Right lung (tissue), 2 donors: ENCODE measurements at regions not wholly inside any gene's neighbourhood (a gene's known extent, or its start where the extent isn't known, plus 50 kb on each side); places are given as distances from the start of the nearest gene placed in this dataset.

ENCODE experiments used
- DNase-seq, 2 donors: peaks; one replicate each; pipeline ENCODE4 v3.0.0-alpha.2; 2013

GRCh38 chr5:38718771-38719391 lies 126.9 kb upstream of the OSMR start:
- DNase-seq = no peak

- no peak for DNase-seq
Measured at GRCh38 chr5:38719403-38719802, 126.4 kb upstream of the OSMR start.

GRCh38 chr5:38719916-38720315 lies 125.9 kb upstream of the OSMR start:
- DNase-seq = no peak

GRCh38 chr5:38720554-38721361 lies 125.1 kb upstream of the OSMR start:
- no peak for DNase-seq

GRCh38 chr5:38722918-38723317 lies 122.9 kb upstream of the OSMR start:
- DNase-seq = no peak

GRCh38 chr5:38723426-38723825 lies 122.4 kb upstream of the OSMR start:
- DNase-seq = no peak

- no peak for DNase-seq
Measured at GRCh38 chr5:38724301-38725030, 121.3 kb upstream of the OSMR start.

GRCh38 chr5:38725371-38725865 lies 120.4 kb upstream of the OSMR start:
- no peak for DNase-seq

GRCh38 chr5:38726279-38726678 lies 119.5 kb upstream of the OSMR start:
- DNase-seq = no peak

- no peak for DNase-seq
Measured at GRCh38 chr5:38728029-38728428, 117.8 kb upstream of the OSMR start.

- DNase-seq = no peak
Measured at GRCh38 chr5:38731461-38731860, 114.4 kb upstream of the OSMR start.

GRCh38 chr5:38734353-38734752 lies 111.5 kb upstream of the OSMR start:
- no peak for DNase-seq

GRCh38 chr5:38736089-38736488 lies 109.7 kb upstream of the OSMR start:
- DNase-seq = no peak

GRCh38 chr5:38737976-38738375 lies 107.8 kb upstream of the OSMR start:
- no peak for DNase-seq

- no peak for DNase-seq
Measured at GRCh38 chr5:38739011-38739704, 106.7 kb upstream of the OSMR start.

- DNase-seq = no peak
Measured at GRCh38 chr5:38739705-38740045, 106.1 kb upstream of the OSMR start.

- DNase-seq = no peak
Measured at GRCh38 chr5:38742821-38743220, 103.0 kb upstream of the OSMR start.

GRCh38 chr5:38743562-38743961 lies 102.2 kb upstream of the OSMR start:
- DNase-seq = no peak

- no peak for DNase-seq
Measured at GRCh38 chr5:38745836-38746732, 99.7 kb upstream of the OSMR start.

GRCh38 chr5:38749861-38750260 lies 96.0 kb upstream of the OSMR start:
- no peak for DNase-seq

- no peak for DNase-seq
Measured at GRCh38 chr5:38751103-38751502, 94.7 kb upstream of the OSMR start.
